ENCODE measurements at regions not wholly inside any gene's neighbourhood (a gene's known extent, or its start where the extent isn't known, plus 50 kb on each side); places are given as distances from the start of the nearest gene placed in this dataset.

DNA sequence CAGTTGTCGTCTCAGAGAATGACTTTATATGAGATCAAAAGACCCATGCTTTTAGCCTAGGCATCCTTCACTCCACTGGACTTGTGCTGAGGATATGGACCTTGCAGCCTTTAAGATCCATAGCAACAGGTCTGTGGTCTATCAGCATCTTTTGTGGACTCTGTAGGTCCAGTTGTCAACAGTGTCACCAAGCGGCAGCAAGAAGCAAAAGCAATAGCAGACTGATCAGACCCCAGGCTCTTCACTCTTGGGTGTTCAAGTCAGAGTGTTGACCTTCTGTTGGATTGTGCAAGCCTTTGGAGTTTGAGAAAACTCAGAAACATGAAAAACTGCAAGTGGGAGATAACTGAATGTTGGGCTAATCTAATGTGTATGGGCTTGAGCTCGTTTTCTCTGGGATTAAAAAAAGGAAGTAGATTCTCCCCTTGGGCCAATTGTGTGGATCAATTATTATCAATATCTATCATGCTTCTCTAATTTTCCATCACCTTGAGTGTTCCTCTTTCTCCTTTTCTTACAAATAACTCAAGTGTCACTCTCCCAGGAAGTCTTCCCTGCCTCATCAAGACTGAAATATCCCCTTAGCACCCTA, 144.2 kb downstream of the LYPLAL1 start:
- DNase-seq (ENCODE audit: low read depth) = no peak

DNA sequence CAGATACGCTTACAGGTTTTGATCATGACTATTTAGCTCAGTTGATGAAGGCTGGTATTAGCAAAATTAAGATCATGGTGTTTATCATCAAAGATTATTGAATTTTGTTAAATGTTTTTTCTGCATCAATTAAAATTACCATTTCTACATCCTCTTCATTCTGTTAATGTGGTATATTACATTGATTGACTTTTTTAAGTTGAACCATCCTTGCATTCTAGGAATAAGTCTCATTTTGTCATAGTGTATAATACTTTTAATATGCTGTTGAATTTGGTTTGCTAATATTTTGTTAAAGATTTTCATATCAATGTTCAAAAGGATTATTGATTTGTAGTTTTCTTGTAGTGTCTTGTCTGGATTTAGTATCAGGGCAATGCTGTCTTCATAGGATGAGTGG, 142.4 kb downstream of the LYPLAL1 start:
- DNase-seq (ENCODE audit: low read depth) = no peak

DNA sequence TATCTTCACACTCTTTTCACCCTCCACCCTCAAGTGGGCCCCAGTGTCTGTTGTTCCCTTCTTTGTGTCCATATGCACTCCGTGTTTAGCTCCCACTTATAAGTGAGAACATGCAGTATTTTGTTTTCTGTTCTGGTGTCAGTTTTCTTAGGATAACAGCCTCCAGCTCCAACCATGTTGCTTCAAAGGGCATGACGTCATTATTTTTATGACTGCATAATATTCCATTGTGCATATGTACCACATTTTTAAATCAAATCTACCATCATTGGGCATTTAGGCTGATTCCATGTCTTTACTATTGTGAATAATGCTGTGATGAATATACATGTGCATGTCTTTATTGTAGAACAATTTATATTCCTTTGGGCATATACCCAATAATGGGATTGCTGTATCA, 140.3 kb downstream of the LYPLAL1 start:
- DNase-seq (ENCODE audit: low read depth) = no peak

DNA sequence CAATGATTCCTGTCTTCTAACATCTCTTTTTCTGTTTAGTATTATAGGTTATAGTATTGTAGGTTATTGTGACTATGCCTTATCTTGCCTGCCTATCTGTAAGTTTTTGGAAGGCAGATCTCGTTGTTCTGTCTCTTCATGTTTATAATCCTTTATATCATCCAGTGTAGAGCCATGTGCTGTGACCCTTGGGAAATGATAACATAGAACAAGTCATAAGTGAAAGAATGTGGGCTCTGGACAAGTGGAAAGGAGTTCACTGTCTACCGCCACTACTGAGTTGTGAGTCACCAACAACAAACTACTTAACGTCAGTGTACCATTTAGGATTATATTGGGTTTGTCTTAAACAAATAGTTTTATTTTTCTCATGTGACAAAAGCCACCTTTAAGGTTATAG, 139.3 kb downstream of the LYPLAL1 start:
- peak; percentile 74 for DNase-seq (ENCODE audit: low read depth)

DNA sequence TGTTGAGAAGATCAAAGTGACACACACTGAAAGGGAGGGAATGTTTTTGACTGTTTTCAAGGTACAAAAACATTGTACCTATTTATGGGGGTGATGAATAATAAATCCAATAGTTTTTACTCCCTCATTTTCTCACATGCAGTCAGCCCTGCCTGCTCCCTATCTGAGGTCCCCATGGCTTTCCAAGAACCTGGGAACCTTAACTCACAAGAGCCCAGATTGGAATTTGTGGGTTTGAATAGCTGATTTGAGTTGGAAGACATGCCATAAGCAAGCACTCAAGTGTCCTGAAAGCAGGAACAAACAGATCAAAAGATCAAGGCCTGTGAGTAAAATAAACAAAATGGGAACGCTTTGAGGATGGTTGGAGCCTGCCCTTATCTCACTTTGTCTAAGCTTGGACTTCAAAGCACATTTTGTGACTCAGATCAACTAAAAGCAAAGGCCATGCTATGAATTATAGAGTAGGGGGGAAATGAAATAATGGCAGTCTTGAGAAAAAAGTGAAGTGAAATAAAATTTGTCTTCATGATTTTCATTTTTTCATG, 136.6 kb downstream of the LYPLAL1 start:
- peak; percentile 58 for DNase-seq (ENCODE audit: low read depth)

DNA sequence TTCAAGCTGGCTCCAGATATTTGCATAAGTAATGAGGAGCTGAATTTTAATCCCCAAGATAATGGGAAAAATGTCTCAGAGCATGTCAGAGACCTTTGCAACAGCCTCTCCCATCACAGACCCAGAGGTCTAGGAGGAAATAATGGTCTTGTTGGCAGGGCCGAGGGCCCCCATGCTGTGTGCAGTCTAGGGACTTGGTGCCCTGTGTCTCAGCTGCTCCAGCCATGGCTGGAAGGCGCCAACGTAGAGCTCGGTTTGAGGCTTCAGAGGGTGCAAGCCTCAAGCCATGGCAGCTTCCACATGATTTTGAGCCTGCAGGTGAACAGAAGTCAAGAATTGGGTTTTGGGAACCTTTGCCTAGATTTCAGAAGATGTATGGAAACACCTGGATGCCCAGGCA, 134.7 kb downstream of the LYPLAL1 start:
- DNase-seq (ENCODE audit: low read depth) = no peak

DNA sequence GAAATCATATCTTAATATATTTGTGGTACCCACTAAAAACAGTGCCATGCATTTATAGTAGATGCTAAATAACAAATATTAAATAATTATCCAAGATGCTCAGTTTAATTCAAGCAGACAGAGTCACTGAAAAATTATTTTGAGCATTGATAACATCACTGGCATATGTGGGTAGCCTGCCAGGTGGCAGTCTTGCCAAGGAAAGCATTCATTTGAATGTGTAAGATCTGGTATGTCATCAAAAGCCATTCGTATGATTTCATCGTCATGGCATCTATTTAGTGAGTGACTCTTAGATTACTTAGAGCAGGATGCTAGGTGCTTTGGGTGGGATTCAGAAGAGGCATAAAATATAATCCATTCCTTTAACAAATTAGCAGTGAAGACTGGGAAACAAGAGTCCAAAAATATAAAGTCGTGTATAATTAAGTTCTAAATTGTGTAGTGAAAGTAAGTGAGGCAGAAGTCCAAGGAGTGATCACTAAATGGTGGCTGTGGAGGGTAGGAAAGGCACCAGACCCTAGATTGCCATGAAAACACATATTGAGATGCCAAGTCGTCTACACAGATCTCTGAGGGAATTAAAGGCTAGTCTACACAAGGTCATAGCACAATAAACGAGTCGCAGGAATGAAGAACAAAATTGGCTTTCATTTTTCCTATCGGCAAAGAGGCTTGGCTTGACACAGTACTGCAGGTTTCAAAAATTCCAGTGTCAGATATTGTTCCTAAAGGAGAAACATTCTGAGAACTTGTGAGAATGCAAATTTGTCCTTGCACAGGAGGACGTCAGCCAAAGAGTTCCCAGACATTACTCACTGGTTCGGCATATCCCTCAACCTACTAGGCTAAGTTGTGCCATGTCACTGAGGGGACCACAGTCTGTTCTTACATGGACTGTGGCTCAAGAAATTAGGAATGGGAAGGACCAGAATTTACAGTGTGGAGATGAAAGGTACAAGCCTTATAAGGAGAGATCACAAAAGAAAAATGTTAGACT, 130.8 kb downstream of the LYPLAL1 start:
- no peak for DNase-seq (ENCODE audit: low read depth)

DNA sequence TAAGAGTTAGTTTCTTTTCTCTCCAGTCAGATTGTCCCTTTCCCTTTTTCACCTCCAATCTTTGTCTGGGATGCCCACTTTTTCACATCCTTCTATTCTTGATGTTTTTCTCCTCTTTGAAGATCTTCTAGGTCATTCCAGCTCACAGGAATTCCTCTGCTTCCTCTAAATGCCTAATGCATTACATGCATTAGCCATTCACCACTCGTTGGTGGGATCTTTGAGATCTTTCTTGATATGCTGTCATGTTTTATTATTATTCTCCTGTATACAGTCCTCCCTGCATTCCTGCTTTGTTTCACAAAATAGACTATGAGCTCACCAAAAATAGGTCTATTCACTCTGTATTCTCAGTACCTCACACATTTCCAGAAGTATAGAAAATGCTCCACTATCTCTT, 129.0 kb downstream of the LYPLAL1 start:
- DNase-seq (ENCODE audit: low read depth) = peak; percentile 41

DNA sequence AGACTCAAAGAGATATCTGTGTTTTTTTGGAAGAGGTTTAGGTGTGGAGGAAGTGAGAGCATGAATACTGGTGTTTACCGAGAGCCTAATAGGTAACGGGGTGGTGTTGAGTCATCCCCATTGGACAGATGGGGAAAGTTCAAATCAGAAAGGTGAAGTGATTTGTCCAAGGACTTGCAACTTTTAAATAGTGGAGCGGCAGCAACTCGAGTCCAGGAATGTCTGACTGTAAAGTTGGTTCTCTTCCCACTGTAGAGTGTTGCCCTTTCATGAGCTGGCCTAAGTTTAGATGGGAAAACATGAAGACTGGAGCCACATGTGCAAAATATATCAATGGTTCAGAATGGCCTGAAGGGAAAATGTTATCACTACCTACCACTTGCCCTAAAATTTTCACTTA, 125.7 kb downstream of the LYPLAL1 start:
- DNase-seq (ENCODE audit: low read depth) = peak; percentile 40

DNA sequence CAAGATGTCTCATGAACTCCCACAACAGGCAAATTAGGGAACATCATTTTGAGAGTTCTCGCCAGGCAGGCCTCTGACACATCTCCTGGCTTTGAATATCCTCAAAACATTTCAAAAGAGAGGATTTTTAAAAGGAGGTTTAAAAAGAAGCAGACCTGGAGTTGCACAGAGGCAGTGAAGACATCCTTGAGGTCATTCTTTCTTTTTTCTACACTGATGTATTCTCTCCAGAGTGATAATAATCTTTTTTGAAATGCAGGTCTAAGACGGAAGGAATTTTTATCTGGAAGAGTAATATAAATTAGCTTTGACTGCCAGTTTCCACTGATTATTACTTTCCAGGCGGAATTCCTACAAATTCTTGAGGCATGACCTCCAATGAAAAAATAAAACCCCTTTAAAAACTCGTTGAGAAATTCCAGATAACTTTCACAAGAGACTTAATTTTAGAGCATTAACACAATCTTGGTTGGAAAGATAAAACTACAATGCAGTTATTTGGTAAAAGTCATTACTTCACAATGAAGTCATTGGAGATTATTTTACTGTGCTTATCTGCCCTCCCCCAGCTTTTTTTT, 125.0 kb downstream of the LYPLAL1 start:
- DNase-seq (ENCODE audit: low read depth) = peak; percentile 98

DNA sequence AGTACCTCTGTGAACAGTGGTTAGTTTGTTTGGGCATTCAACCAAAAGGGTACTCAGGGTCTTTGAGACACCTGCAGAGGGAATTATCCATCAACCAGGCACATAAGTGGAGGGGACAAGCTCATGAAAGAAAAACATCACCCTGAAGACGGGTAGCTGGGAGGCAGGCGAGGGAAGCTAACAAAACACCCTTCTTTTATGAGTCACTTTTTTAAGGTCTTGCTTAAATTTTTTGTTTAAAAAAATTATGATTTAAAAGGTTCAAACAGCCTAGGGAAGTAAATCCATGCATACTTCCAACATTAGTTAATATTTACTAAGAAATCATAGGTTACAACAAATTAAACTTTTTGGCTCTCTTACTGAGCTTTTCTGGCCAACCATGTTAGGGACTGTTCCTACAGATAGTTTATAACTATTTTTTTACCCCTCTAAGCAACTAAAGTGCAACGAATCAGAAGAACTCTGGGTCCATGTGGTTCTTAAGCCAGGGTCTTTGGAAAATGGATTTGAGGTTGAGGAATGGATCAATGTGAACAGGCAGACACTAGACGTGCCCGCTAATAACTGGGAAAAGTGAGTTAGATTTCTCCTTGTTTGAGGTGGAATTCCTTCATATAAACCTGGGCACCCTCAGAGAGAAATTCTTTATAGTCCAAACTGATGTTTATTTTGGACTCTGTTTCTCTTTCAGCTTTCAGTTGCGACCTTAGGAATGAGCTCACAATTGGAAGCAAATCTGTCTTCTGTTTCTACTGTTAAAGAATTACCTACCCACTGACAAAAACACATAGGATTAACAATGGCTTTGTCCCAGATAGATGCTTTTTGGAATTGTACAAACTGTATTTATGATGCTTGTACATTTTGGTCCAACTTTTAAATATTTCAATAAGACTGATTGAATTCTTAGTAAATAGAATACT, 123.0 kb downstream of the LYPLAL1 start:
- no peak for DNase-seq (ENCODE audit: low read depth)

DNA sequence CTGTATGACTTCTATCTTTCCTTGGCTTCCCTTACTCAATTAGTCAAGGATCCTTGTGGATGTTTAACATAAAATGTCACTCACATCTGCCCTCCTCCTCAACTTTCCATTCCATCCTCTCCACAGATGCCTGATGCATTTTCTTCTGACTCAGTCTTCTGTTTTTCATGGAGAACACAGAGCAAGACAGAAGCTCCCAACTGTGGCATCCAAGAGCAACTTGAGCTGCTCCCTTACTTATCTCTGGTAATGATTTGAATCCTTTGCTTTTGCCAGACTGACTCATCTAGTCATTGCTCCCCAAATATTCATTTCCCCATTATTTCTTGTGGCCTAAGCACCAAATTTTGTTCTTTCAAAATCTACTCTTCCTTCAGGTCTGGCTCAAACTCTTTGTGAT, 120.6 kb downstream of the LYPLAL1 start:
- no peak for DNase-seq (ENCODE audit: low read depth)

DNA sequence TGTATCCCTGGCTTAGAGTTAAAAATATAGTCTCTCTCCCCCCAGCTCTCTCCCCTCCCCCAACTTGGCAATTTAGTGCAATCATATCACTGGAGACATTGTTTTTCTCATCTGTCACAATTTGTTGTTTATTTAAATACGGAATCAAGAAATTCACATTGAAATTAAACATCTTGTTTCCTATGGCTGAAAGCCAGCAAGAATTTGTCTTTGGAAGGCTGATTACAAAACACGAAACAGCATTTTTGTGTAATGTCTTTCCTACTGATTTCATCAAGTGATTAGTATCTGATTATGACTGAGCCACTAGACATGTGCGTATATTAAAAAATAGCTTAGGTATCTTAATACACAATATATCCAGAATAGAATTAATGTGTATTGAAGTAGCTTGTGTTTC, 119.7 kb downstream of the LYPLAL1 start:
- DNase-seq (ENCODE audit: low read depth) = peak; percentile 73

DNA sequence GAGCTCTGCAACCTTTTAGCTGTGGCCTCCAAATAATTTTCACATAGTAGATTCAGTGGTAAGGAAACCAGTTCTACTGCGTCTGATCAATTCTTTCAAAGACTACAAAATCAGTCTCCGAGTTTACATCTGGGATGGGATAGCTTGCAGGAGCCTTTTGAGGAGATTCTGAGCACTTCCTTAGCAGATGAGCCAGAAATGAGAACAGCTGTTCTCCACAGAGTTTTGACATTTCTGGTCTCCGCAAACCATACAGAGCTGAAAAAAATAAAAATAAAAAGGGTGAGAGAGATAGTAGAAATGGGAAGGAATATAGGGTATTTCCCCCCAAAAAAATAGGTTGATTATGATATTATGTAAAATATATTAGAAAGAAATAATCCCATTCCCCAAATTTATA, 119.3 kb downstream of the LYPLAL1 start:
- no peak for DNase-seq (ENCODE audit: low read depth)

DNA sequence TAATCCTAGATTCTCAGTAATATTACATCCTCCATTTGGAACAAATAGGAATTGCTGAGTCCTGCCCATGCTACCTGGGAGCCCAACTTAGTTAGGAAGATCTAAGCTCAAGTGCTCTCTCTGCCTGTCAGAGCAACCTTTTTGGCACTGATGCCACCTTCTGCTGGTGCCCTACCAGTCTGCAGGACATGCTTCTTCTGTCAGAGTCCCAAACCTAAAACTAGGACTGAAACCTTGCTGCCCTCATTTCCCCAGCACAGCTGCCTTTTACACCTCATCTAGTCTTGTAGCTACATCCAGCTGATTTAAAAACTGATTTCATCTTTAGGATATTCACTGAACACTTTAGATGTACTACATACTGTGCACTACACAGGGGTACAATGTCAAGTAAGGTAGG, 118.7 kb downstream of the LYPLAL1 start:
- no peak for DNase-seq (ENCODE audit: low read depth)

DNA sequence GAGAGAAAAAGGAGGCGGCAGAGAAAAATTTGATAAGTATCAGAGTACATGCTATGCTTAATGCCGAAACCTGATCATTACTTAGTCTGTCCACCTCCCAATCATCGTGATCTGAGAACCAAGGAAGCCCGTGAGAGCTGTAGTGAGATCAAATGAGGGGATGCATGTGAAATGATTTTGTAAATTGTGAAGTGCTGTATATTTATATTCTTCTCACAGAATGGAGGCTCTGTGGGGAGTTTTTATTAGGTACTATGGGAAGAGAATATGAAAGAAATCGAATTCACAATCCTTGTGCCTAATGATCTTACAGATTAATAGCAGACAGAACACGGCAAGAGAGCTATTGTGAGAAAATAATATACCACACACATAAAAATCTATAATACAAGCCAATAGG, 115.5 kb downstream of the LYPLAL1 start:
- DNase-seq (ENCODE audit: low read depth) = no peak

DNA sequence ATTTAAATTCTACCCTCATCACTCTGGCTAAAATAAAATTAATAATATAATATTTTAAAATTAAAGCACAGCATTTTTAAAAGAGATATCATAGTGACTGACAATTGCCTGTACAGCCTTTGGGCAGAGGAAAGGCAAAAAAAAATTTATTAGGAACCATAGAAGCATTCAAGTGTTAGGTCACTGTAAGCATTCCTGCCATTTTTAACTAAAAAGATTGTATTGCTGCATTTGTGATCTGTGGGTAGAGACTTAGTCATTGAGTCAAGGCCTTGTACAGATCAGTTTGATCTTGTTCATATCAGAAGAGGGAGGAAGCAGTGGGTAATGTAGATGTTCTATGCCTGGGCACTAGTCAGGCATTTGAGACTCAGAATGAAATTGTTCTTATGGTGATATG, 109.9 kb downstream of the LYPLAL1 start:
- DNase-seq (ENCODE audit: low read depth) = peak; percentile 13

DNA sequence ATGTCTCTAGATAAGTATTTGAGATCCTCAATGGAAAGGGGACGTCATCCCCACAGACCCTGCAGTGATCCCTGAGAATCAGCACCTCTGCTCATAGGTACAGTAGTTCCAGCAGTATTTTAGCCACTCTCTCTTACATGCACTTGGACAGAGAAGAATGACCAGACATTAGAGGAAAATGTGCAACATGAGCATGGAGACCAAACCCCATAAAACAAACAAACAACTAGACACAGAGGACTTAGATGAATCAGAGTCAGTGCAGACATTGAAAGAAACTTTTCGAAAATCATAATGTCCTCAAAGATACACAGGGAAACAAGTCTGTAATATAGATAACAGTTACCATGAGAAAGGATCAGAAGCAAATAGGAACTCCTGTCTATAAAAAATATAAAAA, 108.2 kb downstream of the LYPLAL1 start:
- no peak for DNase-seq (ENCODE audit: low read depth)

DNA sequence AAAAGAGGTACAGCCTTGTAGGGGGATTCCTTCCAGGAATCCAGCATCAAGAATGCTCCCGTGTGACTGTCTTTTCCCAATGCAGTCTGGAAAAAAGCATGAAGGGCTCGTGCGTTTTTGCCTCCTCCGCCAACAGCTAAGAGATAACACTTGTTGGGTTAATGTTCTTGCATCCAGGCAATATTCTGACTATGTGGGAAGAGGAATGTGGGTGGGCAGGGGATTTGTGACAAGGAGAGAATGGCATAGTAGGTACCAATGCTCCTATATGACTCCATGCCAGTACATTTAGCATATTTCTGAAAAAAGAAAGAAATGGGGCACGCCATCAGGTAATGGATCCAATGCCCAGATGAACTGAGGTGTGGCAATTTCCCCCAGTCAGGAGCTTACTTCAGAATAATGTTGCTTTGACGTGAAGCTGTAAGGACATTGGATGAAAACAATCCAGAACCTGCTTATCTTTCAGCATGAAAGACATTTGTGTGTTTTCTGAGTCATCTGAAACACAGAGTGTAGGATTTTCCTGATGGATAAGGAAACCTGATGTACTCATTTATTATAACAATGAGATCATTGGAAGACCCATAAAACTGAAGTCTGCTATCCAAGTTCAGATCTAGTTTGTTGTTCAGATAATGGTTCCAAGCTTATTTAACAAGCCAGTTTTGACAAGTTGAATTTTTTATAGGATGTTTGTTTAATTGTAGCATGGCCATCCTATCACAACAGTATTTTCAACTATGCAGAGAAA, 105.5 kb downstream of the LYPLAL1 start:
- peak; percentile 84 for DNase-seq (ENCODE audit: low read depth)

DNA sequence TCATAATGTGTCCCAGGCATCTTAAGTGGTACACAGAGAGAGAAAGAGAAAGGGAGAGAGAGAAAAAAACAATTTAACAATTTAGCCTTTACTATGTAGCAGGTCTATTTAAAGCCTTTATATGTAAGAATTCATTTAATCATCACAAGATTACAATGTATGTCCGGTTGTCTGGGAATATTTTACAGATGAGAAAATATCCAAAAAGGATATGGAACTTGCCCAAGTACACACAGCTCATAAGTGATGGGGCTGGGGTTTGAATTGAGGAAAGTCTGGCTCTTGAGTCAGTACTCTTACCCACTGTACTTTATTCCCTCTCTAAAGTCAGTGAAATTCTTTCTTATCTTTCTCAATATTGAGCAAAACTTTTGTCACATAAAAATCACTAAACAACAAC, 104.6 kb downstream of the LYPLAL1 start:
- no peak for DNase-seq (ENCODE audit: low read depth)

All from amniotic epithelial cell (primary cell).